ENCODE measurements at regions not wholly inside any gene's neighbourhood (a gene's known extent, or its start where the extent isn't known, plus 50 kb on each side); places are given as distances from the start of the nearest gene placed in this dataset.

DNA sequence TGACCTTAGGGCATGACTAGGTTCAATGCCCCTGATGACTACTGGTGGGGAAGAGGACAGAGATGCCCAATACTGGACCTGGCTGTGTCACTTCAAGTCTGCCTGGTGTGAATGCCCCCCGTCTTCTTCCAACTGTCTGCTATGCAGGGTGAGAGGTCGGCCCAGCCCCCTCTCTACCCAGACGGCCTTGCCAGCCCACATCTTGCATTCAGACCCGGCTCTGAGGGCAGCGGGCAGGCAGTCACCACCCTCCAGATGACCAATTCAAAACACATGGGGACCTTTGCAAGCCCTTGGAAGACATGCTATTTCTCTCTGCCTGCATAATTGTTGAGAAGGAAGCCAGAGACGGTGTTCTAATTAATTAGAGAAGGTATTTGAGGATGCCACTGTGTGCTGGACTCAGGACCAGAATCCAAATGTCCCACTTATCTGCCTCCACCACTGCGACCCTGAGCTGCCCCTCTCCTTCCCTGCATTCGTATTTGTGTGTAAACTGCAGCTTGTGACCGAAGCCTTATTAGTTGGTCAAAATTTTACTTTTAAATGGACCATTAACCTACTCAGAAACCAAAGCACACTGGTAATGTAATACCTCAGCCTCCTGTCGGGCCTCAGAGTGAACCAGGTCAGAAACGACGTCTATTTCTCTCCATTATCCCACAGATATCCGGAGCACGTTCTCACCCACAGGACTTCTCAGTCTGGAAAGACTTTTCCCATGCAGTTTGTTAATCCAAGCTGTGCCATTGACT lies 407.0 kb downstream of the ZNF536 start:
- no peak for DNase-seq

DNA sequence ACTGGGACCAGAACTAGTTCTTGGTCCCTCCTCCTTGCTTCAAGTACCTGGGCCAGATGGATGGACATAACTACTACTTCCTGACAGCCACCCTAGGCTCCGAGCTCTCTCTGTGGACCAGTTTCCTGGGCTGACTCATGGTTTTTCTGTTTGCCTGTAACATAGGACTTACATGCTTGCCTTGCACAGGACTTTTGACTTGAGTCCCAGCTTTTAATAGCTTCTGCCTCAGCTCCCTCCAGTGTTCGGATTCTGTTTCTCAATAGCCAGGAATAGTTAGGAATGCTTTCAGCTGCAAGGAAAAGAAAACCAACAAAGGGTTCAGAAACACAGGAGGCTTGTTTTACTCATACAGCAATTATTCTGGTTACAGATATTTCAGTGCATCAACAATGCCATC lies 405.9 kb downstream of the ZNF536 start:
- DNase-seq: peak; percentile 15

DNA sequence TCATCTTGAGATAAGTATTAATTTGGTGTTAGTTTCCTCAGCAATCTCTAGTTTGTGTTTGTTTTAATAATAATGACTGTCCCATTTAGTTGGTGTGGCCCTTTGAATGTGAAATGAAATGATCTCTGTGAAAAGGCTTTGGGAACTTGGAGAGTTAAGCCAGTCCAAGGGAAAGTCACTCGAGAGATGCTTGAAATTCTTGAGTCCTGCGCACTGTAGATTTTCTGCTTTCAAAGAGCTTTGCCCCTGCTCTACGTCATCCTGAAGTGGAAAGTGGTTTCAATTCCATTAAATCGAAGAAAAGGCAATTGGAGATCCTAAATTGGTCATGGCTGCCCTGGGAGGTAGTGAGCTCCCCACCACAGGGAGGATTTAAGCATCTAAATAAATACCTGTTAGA lies 403.8 kb downstream of the ZNF536 start:
- no peak for DNase-seq

DNA sequence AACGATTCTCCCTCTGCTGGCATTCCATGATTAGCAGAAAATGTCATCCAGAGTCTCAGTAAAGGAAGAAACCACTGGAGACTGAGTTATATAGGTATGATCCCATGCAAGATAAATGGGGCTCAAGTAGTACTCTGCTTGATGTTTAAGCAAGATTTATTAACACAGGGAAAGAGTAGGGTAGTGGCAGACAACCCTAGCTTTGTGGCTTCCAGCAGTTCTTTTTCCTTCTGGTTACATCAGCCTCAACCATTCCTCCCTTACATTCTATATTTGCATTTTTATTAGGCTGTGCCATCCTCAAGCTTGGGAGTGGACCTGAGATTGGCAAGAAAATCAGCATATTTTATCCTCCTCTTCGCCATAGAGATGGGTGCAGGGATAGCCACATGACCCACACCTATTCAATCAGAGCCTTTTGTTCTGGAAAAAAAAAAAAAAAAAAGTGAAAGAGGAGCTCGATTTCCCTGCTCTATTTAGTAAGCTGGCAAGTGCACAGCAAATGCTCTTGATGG lies 402.1 kb downstream of the ZNF536 start:
- no peak for DNase-seq

- DNase-seq: no peak
Measured at GRCh38 chr19:30762651-30763050, 390.5 kb downstream of the ZNF536 start.

DNA sequence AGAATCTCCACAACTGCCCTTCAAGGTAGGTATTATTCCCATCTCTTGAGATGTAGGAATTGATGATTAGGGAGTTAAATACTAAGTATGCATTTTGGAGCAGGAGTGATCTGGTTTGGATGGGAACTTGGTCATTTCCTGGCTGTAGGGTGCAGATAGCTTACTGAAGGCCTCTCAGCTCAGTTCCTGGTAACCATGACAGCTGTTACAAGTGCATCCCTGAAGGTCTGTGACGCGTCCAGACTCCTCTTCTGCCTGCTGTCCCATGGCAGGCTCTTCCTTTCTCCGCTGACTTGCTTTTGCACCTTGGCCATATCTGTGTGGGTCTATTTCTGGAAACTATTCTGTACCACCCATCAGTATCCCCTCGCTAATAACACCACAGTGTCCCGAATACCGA lies 387.8 kb downstream of the ZNF536 start:
- no peak for DNase-seq

DNA sequence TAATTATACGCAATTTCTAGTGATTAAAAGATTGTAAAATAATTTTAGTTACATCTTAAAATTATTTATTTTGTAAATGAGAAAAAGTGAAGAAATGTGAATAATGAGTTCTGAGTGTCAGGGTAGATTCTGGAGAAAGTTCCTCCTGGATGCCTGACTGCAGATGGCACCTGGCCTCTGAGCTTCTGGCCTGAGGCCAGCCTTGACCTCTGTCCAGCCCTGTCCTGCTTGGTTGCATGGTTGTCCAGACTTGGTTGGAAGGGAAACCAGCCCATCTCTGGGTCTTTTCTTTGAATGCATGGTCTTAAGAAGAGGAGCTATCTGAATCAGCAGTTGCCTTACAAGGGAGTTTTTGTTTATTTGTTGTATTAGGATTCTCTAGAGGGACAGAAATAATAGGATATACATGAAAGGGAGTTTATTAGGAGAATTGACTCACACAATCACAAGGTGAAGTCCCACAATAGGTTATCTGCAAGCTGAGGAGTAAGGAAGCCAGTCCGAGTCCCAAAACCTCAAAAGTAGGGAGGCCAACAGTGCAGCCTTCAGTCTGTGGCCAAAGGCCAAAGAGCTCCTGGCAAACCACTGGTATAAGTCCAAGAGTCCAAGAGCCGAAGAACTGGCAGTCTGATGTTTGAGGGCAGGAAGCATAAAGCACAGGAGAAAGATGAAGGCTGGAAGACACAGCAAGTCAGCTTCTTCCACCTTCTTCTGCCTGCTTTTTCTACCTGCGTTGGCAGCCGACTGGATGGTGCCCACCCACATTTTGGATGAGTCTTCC lies 385.8 kb downstream of the ZNF536 start:
- DNase-seq: no peak

DNA sequence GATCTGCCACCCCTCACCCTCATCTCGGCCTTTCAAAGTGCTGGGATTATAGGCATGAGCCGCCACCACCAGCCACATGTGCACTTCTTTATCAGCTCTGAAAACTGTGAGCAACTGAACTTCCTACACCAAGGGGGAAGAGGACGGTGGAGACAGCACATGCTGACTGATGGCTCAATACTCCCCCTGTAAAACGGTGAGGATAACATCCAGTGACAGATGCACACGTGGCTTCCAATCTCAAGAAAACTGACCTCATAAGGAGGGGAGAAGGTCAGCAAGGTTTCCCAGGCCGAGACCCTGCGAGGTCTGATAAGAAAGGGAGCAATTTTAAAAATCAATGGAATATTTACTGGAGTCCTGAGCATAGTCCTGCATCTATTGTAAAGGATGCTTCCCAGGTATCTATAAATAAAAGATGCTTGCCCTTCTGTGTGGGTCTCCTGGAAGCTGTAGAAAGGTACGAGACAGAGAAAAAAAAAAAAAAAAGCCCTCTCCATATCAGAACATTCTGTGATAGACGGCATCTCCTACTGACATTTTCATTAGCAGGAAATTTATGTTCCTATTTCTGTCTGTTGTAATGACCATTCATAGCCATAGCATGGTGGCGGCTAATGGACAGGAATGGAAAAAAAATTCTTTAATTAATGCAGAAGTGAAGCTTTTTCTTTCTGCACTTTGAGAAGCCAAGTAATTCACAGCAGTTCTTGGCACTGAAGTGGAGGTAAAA lies 385.1 kb downstream of the ZNF536 start:
- no peak for DNase-seq

DNA sequence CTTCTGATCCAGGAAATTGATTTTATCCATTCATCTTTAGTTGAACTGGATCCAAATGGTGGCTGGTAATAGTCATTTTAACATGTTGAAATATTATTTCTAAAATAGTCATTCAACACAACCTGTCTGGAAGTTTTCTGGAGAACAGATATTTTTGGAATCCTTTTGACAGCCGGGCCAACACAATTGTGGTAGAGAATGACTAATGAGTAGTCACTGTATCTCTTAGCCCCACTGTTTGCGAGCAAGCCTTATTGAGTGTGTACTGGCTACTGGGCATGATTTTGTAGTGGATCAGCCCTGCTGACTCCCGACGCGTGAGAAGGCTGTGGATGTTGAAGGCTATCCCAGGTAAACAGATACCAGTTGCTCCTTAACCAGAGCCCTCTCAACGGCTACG lies 383.4 kb downstream of the ZNF536 start:
- no peak for DNase-seq

DNA sequence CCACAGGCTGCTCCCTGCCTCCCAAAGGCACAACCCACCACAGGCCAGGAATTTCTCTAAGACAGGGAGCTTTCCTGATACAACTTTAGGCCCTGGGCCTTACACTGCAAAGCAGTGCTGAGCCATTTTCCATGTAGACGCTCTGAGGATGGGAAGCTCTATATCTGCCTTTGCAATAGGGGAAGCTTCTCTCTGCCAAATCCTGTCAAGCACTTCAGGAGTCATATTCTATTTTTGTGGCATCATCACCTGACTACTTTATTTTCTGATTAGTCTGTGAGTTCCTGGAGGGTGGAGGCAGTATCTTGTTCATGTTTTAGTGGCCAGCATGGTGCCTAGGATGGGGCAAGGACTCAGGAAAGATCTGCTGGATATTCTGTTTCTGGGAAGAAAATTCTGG lies 382.0 kb downstream of the ZNF536 start:
- no peak for DNase-seq

DNA sequence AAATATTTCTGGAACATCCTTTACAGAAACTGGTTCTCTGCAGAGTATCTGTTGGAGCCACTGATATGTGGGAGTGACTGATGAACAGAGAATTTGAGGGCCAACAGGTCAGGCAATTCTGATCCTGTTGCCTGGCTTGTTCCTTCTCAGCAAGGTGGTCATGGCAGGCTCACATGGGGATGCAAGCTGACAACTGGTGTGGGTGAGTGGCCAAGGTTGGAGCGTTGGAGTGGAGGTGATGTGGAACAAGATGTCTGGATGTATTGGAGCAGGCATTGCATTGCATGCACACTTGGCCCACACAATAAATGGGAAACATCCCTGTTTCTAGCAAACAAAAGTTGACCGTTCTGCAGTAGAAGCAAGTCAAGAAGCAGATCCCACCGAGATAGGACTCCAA lies 380.7 kb downstream of the ZNF536 start:
- DNase-seq: no peak

- no peak for DNase-seq
Measured at GRCh38 chr19:30752201-30752600, 380.0 kb downstream of the ZNF536 start.

DNA sequence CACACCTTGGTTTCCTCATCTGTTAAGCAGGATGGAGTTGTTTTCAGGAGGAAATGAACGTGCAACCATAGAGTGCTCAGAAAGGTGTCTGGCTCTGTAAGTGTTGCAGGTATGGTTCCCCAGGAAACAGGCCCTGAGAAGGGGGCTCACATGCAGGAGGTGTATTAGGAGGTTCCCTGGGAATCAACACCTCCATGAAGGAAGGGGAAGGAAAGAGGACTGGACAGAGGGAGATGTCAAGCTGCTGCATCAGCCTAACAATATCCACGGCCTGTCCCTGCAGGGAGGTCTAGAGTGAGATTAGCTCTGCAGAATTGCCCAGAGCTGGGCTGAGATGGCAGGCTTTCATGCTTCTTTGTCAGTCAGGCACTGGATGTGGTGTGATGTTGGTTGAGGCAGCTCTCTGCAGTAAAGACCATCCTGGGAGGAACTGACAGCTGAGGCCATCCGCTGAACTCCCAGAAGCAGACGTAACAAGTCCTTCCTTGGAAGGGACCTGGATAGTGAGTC lies 373.3 kb downstream of the ZNF536 start:
- DNase-seq: no peak

DNA sequence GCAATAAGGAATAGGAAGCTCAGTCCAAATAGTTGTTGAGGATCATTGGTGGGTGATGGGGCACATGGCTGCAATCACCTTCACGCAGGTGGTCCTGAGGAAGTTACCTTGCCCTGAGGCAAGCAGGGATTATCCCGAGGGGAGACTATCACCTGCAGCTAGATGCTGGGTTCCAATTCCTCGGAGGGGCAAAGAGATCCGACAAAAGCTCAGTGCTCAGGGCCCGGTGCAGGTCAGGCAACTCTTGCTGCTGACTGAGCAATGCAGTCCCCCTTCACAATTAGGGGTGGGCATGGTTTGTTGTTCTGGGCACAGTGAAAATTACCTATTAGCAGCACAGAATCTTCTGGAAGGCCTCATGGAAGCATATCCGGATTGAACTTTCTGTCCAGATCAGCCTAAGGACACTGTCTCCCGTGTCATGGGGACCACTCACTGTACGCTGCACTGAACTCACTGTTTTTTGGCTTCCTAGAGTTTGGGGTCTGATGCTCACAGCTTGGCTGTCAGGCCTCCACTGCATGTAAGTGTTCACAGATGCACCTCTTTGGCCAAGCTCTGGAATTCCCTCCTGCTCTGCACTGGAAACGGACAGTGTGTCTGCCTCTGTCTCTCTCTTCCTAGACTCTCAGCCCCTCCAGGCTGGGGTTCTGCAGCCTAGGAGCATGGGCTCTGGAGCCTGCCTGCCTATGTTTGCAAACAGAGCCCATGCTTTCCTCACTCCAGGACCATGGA lies 372.7 kb downstream of the ZNF536 start:
- no peak for DNase-seq

GRCh38 chr19:30743702-30744101 lies 371.5 kb downstream of the ZNF536 start:
- no peak for DNase-seq

GRCh38 chr19:30743011-30743410 lies 370.8 kb downstream of the ZNF536 start:
- DNase-seq: no peak

DNA sequence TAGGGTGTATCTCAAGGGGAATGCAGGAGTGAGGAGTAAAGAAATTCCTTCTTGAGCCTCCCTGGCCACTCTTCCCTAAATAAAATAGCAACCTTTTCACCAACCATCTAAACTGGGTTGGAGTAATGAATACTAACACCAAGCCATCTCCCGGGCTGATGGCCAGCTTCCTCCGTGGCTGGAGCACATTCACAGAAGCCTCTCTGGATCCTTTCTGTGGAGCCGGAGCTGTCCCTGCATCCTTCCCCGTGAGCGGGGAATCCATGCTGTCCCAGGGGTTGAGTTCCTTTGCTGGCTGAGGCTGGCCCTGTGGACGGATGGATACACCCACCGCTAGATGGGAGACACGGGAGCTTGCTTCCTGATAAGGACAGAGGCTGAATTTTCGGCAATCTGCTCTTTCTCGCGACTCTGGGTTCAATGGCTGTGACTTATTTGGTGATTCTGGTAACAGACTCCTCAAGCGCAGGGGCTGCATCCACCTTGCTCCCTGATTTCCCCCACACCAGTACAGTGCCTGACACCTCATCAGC lies 370.3 kb downstream of the ZNF536 start:
- DNase-seq: no peak

DNA sequence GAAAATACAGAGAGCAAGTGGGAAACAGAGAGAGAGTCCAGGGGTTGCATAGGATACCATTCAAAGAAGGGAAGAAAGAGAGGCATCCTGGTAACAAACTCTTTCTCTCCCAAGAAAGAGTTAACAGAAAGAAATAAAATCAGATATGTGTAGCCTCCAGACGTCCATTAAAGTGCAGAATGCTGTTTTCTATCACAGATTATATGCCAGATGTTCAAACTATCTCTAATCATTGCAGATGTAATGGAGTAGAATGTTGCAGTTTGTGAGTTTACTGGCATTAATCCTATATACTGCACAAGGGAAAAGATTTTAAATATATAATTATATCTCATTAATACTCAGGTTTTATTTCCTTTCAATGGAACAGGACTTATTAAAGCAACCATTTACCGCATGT lies 369.4 kb downstream of the ZNF536 start:
- no peak for DNase-seq

GRCh38 chr19:30739394-30739793 lies 367.2 kb downstream of the ZNF536 start:
- DNase-seq: no peak

GRCh38 chr19:30738047-30738446 lies 365.9 kb downstream of the ZNF536 start:
- no peak for DNase-seq

DNA sequence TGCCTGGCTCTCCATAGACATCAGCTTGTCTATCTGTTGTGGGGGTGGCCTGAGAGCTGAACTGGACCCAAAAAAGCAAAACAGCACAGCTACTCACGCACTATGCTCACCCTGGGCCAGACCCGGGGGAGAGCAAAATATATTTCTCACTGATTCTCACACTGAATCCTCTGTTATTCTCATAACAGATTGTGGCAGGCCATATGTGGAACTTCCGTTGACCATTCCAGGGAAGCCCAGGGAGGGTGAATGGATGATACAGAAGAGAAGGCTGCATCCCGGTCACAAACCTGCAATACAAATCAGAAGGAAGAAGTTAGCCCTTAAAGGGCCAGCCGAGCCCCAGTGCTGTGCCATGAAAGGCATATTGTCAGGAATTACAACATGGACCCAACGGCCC lies 362.5 kb downstream of the ZNF536 start:
- DNase-seq: no peak

DNA sequence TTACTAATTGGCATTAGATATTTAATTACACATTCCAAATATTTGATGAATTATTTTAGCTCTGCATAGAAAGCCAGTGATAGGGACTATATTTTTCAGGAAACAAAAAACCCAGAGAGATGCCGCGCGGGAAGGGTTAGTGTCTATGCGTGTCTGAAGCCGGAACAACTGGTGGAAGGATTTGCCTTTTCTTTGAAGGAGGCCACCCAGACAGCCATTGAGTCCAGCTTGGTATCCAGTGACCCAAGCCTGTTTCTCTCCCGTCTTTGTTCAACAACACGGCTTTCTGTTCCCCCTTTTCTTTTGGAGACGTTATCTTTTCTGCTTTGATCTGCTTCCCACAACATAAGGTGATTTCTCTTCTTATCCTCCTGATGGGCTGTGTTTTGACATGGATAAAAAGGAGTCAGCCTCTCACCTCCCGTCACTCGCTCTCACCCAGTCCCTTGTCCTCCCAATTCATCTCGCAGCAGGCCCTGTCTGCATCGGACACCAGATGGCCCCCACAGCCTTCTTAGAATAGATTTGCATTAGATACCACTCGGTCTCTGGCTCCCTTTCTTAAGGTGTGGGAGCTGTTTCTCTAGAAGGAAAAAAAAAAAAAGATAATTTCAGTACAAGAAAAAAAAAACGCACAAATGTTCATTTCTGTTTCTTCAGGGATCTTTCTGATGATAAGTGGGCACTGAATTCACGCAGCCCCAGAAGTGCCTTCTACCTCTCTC lies 361.8 kb downstream of the ZNF536 start:
- no peak for DNase-seq

All from islet precursor cell (in vitro differentiated cells).